NCI-H1092 (cell line): ENCODE measurements at regions not wholly inside any gene's neighbourhood (a gene's known extent, or its start where the extent isn't known, plus 50 kb on each side); places are given as distances from the start of the nearest gene placed in this dataset.
"Not testable (repeated sequence)": the region's sequence is repeated elsewhere in the genome, so short reads cannot be mapped to it uniquely, and the experiment has no call there.

Experiments
- DNase-seq: peaks from one replicate; lab custom pipeline; 2025; lab: John Stamatoyannopoulos, UW

DNA sequence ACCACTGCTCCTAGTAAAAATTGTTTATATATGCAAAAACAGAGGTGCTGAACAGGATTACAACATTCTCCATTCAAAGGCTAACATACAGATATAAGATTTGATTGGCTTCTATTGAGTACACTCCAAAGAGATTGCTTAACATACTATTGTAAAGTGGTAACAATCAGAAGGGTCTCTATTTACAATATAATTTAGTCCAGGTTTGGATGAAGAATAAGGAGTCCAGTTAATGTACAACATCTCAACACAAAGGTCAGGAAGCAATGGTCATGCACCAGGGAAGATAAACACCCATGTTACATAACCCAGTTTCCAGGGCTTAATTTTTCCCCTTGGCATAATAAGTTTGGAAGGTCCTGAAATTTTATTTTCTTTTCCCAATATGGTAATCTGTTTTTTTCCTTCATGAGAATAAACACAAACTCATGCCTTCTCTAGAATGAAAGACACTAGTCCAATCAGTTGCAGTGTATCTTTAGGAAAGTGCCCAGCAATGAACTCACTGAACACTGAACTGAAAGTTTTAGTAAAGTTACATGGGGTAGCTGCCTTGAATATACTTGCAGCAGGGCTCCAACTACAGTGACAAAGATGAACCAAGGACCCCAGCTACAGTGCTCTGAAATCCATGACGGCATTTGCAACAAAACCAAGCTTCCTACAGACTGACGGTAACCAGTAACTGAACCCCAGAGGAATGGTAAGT is 255.3 kb upstream of the GJE1 start:
- DNase-seq, result no peak

DNA sequence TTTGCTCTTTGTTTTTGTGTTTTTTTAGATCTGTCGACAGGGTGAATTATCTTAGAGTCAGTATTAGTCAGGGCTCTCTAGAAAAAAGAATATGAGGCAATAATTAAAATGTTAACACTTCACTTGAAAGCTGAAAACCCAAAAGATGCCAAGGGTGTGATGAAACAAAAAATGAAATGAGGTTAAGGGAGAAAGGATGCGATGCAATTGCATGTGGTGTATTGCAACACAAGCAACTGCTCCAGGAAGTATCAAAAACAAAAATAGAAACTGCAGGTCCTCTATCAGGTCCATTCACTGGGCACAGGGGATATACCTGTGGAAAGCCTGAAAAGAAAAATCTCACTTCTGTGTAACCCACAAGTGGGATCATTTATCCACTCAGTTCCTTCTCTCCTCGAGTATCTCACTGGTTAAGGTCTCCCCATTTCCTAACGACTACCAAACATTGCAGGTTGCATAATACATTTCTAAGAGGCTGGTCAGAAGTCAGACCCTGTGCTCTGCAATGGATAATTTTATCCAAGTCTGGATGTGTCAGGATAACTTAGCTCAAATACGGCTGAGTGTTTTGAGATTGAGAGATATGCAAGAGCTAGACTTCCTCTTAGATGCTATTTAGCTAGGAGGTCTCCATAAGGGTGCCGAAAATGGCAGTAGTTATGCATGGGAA is 257.7 kb upstream of the GJE1 start:
- DNase-seq, result no peak

DNA sequence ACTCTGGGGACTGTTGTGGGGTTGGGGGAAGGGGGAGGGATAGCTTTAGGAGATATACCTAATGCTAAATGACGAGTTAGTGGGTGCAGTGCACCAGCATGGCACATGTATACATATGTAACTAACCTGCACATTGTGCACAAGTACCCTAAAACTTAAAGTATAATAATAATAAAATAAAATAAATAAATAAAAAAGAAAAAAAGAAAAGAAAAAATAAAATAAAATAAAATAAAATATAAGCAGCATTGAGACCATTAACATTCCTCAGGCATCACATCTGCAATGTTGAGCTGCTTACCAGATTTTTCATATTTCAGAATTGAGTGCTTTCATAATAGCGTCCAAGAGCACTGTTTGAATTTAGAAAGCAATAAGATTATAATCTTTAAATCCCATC is 263.2 kb upstream of the GJE1 start:
- DNase-seq, result not testable (repeated sequence)

DNA sequence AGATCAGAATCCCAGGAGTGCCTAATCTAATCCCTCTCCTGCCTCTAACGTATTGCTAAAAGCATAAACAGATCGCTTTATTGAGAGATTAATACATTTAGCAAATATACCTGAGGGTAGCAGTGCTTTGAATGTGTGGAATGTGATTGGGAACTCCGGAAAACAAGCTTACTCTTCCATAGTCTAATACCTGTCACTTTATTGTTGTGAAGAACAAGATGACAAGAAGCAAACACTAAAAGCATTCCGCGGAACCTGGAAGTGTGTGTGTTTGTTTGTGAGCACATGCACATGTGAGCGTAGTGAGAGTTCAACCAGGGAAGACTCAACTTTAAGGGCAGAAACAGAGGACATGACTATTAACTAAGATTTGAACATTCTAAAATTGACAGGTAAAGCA is 265.0 kb upstream of the GJE1 start:
- DNase-seq, result no peak

DNA sequence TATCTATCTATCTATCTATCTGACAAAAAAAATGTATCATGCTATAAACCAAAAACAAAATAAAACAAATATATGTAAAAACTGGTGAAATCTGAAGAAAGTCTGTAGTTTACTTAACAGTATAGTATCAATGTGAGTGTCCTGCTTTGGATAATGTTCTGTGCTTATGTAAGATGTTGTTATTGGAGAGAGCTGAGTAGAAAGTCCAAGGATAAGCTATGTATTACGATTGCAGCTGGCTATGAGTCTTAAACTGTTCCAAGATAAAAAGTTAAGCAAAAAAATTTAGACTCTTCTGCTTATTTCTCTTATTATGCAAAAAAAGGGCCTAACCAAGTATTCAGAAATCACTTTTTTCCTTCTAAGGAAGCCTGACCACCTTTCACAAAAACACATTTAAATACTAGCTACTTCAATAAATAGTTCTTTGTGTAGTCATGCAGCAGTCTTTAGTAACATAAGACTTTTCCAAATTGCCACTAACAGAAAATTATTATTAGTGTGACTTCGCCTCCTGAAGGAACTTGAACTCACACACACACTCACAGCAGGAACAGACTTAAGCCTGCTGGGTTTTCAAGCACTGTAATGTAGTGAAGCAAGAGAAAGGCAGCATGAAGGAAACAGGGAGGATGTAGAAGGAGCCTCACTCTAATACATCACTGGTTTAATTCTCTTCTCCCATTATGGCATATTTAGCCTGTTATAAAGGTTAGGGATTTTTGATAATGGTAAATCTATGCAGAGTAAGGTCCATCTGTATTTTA is 265.8 kb upstream of the GJE1 start:
- no peak for DNase-seq

DNA sequence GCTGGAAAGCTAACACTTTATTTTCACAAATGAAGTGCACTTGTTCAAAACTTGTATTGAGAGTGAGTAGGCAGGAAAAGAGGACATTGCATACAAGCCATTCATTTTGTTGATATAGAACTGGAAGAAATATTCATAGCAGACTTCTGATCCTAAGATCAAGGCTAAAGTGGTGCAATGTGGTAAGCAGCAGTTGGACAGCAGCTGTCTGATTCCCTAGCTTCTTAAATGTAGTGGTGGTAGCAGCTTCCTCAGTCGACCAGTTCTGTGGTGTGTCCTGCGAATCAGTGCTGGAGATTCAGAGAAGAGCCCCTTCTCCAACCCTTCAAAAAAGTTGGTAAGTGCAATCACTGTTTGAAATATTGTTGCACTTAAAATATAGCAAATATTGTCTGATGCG is 281.7 kb upstream of the GJE1 start:
- no peak for DNase-seq

DNA sequence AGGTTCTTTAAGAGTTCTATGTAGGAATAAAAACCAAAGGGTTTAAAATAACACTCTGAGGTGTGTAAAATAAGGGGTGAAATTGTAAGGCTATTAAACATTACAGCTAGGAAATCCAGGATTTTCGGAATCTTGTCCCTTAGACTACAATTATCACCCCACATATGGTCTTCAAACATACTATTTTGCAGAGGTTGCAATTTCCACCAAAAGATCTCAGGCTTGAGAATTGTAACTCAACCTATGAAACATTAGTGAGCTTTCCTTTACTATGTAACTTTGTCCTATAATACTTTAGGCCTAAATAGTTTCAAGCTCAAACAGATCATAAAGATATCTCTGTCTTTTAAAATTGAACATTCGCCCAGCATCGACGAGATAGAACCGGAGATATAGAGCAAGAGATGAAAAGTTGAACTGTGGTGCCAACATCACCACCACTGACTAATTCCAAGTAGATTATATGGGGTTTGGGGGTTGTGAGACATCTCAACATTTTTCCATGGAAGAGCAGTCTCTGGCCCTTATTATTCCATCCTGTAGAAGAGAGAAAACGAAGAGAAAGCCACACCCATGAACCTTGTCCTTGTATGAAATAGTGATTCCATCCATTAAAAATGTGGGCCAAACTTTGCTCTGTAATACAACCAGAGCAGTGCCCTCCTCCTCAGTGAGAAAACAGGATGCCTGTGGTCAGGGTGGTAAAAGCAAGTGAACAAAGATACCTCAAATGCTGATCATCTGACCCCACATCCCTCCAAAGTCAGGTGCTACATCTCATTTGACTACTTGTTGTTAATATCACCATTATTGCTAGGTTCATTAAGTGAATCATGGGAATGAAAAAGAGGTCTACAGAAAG is 284.5 kb upstream of the GJE1 start:
- no peak for DNase-seq

DNA sequence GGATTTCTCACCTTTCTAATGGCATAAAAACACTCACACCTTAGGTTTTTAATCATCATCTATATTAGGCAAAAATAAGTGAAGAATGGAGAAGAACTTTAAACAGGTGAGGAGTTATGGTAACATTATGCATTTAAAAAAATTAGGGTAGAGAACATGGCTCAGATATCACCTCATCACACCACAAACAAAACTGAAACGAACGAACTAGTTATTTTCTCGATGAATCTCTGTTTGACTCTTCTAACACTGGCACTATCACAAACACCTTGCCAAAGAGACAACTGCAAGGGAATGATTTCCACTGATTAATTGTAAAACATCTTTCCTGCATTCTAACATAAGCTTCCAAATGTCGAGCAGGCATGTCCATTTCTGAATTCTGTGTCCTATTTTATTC is 286.1 kb upstream of the GJE1 start:
- DNase-seq, result no peak

DNA sequence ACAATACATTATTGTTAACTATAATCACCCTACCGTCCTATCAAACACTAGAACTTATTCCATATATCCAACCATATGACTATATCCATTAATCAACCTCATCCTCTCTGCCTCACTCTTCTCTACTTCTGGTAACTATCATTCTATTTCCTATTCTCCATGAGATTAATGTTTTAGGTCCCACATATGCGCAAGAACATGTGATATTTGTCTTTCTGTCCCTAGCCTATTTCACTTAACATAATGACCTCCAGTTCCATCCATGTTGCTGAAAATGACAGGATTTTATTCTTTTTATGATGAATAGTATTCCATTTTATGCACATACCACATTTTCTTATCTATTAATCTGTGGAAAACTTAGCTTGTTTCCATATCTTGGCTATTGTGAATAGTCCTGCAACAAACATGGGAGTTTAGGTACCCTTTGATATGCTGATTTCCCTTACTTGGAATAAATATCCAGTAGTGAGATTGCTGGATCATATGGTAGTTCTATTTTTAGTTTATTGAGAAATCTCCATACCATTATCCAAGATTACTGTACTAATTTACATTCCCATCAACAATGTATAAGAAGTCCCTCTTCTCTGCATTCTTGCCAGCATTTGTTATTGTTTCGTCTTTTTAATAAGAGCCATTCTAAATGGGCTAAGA is 289.4 kb upstream of the GJE1 start:
- DNase-seq, result no peak

DNA sequence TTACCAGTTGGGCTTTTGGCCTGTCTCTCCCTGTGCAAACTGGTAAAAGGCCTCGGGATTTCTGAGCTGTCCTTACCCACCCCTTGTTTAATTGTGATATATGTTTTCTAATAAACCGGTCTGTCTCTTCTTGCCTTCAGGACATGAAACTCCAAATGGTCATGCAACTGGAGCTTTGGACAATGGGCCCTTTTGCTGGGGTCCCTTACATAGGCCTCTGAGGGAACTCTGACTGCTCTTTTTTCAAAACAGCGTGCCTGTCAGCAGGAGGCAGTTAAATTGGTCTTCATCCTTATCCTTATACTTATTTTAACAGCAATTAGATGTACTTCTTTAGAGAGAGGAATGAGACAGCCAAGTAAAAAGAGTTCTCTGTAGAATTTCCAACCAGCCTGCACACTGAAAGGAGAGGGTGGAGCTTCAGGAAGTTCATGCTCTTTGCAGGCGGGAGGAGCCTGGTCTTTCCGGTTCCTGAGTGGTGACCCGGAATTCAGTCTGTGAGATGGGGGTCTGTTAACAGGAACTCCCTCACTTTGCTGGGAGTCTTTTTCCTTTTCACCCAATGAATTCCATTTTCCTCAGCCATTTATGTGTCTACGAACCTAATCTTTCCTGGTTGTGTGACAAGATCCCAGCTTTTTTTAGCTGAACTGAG is 299.6 kb upstream of the GJE1 start:
- DNase-seq, result no peak

DNA sequence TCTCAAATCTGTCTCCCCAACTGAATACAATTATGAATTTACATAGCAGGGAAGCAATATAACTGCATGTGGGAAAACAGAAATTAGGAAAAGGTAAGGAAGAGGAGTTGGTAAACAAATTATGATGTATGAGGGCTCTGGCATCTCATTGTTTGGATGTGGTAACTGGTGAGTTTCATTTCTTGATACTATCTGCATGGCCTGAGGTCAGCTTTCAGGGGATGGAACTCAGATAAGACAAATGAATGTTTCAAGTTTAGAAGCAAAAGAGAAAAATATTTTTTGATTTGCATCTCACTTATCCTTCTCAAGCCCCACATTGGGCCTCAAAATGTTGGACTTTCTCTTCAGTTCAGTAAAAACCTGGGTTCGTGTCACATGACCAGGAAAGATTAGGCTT is 302.2 kb upstream of the GJE1 start:
- no peak for DNase-seq

DNA sequence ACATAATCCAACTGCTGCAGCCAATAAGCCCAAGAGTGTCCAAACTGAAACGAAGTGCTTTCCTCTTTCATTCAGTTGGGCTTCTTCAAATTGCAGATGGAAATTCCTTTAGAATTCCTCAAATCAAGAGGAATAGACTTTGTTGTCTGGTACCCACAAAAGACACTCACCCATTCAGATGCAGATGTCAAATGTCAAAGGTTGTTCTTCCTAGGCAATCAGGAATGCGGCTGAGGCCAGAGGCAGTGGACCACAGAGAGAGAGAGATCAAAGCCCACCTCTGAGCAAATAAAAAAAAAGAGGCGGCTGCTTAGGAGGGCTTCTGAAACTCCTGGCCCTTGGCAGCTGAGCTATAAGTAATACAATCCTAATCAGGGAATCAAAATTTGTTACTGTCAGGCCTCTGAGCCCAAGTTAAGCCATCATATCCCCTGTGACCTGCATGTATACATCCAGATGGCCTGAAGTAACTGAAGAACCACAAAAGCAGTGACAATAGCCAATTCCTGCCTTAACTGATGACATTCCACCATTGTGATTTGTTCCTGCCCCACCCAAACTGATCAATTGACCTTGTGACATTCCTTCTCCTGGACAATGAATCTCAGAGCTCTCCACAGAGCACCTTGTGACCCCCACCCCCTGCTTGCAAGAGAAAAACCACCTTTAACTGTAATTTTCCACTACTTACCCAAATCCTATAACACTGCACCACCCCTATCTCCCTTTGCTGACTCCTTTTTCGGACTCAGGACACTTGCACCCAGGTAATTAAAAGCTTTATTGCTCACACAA is 303.0 kb upstream of the GJE1 start:
- DNase-seq, result no peak

DNA sequence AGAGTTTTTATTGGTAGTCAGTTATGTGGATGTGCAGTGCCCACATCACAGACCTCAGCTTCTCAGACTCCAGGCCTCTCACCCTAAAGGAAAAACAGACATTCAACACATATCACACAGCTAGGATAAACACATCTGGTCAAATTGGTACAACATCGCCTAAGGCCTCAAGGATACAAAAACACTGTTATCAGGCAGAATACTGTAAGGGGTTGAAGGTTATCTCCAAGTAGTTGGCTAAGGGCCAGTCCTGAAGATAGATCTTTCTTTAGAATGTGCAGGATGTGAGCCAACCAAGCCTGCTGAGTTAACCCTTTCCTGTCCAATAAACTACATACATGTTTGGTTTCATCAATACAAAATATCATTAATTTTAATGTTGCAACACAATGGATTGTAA is 308.4 kb upstream of the GJE1 start:
- no peak for DNase-seq

DNA sequence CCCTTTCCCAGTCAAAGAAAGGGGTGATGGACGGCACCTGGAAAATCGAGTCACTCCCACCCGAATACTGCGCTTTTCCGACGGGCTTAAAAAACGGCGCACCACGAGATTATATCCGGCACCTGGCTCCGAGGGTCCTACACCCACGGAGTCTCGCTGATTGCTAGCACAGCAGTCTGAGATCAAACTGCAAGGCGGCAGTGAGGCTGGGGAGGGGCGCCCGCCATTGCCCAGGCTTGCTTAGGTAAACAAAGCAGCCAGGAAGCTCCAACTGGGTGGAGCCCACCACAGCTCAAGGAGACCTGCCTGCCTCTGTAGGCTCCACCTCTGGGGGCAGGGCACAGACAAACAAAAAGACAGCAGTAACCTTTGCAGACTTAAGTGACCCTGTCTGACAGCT is 317.7 kb upstream of the GJE1 start:
- not testable (repeated sequence) for DNase-seq

DNA sequence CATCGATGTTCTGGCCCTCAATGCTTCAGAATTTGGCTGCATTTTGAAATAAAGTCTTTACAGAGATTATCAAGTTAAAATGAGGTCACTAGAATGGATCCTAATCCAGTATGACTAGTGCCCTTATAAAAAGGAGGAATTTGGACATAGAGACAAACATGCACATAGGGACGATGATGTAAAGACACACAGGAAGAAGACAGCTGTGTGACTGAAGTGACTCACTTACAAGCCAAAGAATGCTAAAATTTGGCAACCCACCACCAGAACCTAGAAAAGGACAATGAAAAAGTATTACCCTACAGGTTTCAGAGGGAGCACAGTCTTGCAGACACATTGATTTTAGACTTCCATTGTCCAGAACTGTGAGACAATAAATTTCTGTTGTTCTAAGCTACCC is 322.8 kb upstream of the GJE1 start:
- DNase-seq, result no peak

DNA sequence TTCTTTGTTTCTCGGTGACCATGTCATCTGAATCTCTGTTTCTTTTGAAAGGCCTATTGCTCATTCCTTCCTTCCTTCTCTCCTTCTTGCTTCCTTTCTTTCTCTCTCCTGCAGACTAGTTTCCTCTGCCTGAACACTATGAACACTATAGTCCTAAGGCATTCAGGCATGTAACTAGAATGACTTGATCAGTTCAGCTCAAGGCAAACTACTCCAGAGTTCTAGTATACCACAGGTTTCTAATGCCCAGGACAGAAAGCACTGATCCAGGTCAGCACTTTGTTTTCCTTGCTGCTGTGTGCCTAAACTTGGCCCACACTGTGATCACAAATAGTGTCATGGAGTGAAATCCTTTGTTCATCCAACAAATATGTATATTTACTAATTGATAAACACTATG is 324.1 kb upstream of the GJE1 start:
- no peak for DNase-seq

DNA sequence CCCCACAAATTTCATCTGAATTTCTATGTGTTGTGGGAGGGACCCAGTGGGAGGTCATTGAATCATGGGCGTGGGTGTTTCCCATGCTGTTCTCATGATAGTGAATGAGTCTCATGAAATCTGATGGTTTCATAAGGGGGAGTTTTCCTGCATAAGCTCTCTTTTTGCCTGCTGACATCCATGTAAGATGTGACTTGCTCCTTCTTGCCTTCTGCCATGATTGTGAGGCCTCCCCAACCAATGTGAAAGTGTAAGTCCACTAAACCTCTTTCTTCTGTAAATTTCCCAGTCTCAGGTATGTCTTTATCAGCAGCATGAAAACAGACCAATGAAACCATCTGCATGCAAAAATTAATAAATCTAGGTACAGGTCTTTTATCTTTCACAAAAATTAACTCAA is 331.8 kb upstream of the GJE1 start:
- not testable (repeated sequence) for DNase-seq

DNA sequence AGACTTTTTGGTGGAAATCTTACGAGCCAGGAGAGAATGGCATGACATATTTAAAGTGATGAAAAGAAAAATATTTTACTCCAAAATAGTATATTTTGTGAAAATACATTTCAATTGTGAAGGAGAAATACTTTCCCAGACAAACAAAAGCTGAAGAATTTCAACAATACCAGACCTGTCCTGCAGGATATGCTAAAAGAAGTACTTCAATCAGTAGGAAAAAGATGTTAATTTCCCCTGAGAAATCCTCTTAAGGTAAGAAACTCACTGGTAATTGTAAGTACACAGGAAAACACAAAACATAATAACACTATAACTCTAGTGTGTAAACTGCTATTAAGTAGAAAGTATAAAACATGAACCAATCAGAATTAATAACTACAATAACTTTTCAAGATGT is 341.8 kb upstream of the GJE1 start:
- DNase-seq, result no peak

DNA sequence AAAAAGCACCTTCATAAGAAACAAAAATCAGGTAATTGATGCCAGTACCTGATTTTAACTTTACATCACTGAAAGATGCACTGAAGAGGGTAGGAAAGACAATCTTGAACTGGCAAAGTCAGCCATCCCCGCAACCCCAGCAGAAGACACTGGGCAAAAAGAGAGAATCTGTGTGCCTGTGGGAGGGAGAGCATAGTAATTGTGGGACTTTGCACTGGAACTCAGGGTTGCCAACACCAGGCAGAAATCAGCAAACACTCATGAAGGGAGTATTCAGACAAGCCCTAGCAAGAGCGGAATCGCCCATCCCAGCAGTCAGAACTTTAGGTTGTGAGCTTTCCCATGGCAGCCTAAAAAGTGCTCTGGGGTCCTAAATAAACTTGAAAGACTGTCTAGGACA is 344.6 kb upstream of the GJE1 start:
- no peak for DNase-seq

DNA sequence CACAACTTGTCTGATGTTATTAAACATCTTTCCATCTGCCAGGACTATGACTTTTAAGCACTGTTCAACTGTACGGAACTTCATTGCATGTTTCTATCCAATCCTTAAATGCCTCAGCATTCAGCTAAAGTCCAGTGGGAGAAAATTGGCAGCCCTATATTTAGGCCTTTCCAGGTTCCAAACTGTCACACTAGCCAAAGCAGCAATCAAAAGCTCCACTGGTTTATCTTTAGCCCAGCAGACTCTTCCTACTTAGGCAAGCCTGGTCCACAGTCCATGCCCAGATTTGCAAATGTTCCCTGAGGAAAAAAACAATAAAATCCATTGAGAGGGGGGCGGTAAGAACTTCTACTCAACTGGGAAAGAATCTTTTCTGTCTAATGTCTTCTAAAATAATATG is 349.1 kb upstream of the GJE1 start:
- DNase-seq, result no peak
